ENCODE measurements at regions not wholly inside any gene's neighbourhood (a gene's known extent, or its start where the extent isn't known, plus 50 kb on each side); places are given as distances from the start of the nearest gene placed in this dataset.

- no peaks in the 10 kb centered on the region for H3K9me3 Mint-ChIP-seq (ENCODE audit: insufficient read depth)
- no CpG with 5 or more reads among the region's 1 CpG for WGBS (ENCODE audit: insufficient coverage)
- intact Hi-C loops (cut with micrococcal nuclease) = no loop called here
- no peak overlapping the region for H3K27ac Mint-ChIP-seq
- Histone ChIP-seq H3K4me2 (replicated peaks; ENCODE audit: low read depth, low read length, poor library complexity, severe bottlenecking) (no peak overlapping the region), H4K20me1 (ENCODE audit: control insufficient read depth, insufficient read depth, low read length, poor library complexity, severe bottlenecking) (no peaks in the 10 kb centered on the region), H3K4me3 (ENCODE audit: control extremely low read depth in 1 of 5, extremely low read depth in 1 of 5, insufficient read depth in 1 of 5, low read depth in 2 of 5, low read length in 4 of 5) (no peak overlapping the region), H3K9me3 (ENCODE audit: control extremely low read depth in 1 of 3, control insufficient read depth in 2 of 3, insufficient read depth in 1 of 3, low read length in 2 of 3) (no peaks in the 10 kb centered on the region), H2AFZ (ENCODE audit: insufficient read depth, low read depth, low read length, poor library complexity, severe bottlenecking) (no peak overlapping the region), H3K4me1 (ENCODE audit: control insufficient read depth in 2 of 2, insufficient read depth in 2 of 2, low read length in 2 of 2) (no peaks in the 10 kb centered on the region), H3K27ac (ENCODE audit: low read length in 2 of 2) (no peak overlapping the region), H3K27me3 (replicated peaks in 1 of 4; ENCODE audit: control extremely low read depth in 1 of 4, control insufficient read depth in 3 of 4, insufficient read depth in 4 of 4, low read length in 3 of 4) (no peaks in the 10 kb centered on the region), H3K79me2 (ENCODE audit: control insufficient read depth, insufficient read depth, low read length) (no peaks in the 10 kb centered on the region), H3K9ac (ENCODE audit: low read length) (no peak overlapping the region), H3K36me3 (replicated peaks in 1 of 2; ENCODE audit: control extremely low read depth in 1 of 2, control insufficient read depth in 1 of 2, extremely low read depth in 1 of 2, insufficient read depth in 2 of 2, low read length in 1 of 2) (no peaks in the 10 kb centered on the region)
- ChIA-PET POLR2A (no interaction called here), CTCF (no interaction called here)
- no peak for ATAC-seq (ENCODE audit: low read depth)
- H3K27me3 Mint-ChIP-seq = peaks cover 20% of the 10 kb centered on the region
- H3K4me1 Mint-ChIP-seq = no peaks in the 10 kb centered on the region
- no peak for DNase-seq
- no peak overlapping the region for H3K4me3 Mint-ChIP-seq
- TF ChIP-seq EZH2 (IDR thresholded peaks at IDR 0.05; ENCODE audit: borderline replicate concordance, insufficient read depth, low read depth, low read length, poor library complexity, severe bottlenecking) = no peak
- TF ChIP-seq CTCF (IDR thresholded peaks at IDR 0.05) = no peak
Observed at GRCh38 chr7:115349635-115350034, 427.7 kb downstream of the MDFIC start.

DNA sequence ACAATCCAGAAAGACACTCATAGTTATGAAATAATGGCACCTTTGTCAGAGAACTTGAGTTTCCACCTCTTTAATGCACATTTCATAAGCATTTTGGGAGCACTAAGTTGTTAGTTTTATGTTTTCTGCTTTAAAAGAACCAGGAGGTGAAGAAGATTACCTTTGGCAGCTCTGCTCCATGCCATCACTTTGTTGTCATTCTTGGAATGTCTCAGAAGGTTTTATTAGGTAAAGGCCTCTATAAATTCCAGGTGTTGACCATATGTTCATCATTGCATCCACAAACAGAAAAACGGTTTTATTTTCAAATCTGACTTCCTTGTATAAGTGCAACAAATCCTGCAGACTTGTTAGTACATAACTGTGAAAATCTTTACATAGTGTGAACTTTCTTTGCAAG is 424.8 kb downstream of the MDFIC start:
- no peak overlapping the region for H3K27ac ChIP-seq (ENCODE audit: low read length in 2 of 2)
- no peaks in the 10 kb centered on the region for H3K4me1 Mint-ChIP-seq
- H3K36me3 ChIP-seq (replicated peaks in 1 of 2; ENCODE audit: control extremely low read depth in 1 of 2, control insufficient read depth in 1 of 2, extremely low read depth in 1 of 2, insufficient read depth in 2 of 2, low read length in 1 of 2) = no peaks in the 10 kb centered on the region
- no peak overlapping the region for H2AFZ ChIP-seq (ENCODE audit: insufficient read depth, low read depth, low read length, poor library complexity, severe bottlenecking)
- H3K27me3 Mint-ChIP-seq = peaks cover 16% of the 10 kb centered on the region
- H4K20me1 ChIP-seq (ENCODE audit: control insufficient read depth, insufficient read depth, low read length, poor library complexity, severe bottlenecking) = no peaks in the 10 kb centered on the region
- ChIA-PET POLR2A (no interaction called here), CTCF (no interaction called here)
- H3K9me3 ChIP-seq (ENCODE audit: control extremely low read depth in 1 of 3, control insufficient read depth in 2 of 3, insufficient read depth in 1 of 3, low read length in 2 of 3) = no peaks in the 10 kb centered on the region
- H3K9me3 Mint-ChIP-seq (ENCODE audit: insufficient read depth) = no peaks in the 10 kb centered on the region
- ATAC-seq (ENCODE audit: low read depth) = no peak
- no CpG with 5 or more reads among the region's 1 CpG for WGBS (ENCODE audit: insufficient coverage)
- no peaks in the 10 kb centered on the region for H3K4me1 ChIP-seq (ENCODE audit: control insufficient read depth in 2 of 2, insufficient read depth in 2 of 2, low read length in 2 of 2)
- no peak for TF ChIP-seq EZH2 (IDR thresholded peaks at IDR 0.05; ENCODE audit: borderline replicate concordance, insufficient read depth, low read depth, low read length, poor library complexity, severe bottlenecking)
- TF ChIP-seq CTCF (IDR thresholded peaks at IDR 0.05) = no peak
- DNase-seq = no peak
- intact Hi-C loops (cut with micrococcal nuclease) = no loop called here
- no peak overlapping the region for H3K4me3 ChIP-seq (ENCODE audit: control extremely low read depth in 1 of 5, extremely low read depth in 1 of 5, insufficient read depth in 1 of 5, low read depth in 2 of 5, low read length in 4 of 5)
- no peak overlapping the region for H3K9ac ChIP-seq (ENCODE audit: low read length)
- H3K27me3 ChIP-seq (replicated peaks in 1 of 4; ENCODE audit: control extremely low read depth in 1 of 4, control insufficient read depth in 3 of 4, insufficient read depth in 4 of 4, low read length in 3 of 4) = no peaks in the 10 kb centered on the region
- H3K4me2 ChIP-seq (replicated peaks; ENCODE audit: low read depth, low read length, poor library complexity, severe bottlenecking) = no peak overlapping the region
- H3K79me2 ChIP-seq (ENCODE audit: control insufficient read depth, insufficient read depth, low read length) = no peaks in the 10 kb centered on the region
- H3K4me3 Mint-ChIP-seq = no peak overlapping the region
- H3K27ac Mint-ChIP-seq = no peak overlapping the region
